Hippocampal formation (tissue), 2 donors: ENCODE measurements at regions not wholly inside any gene's neighbourhood (a gene's known extent, or its start where the extent isn't known, plus 50 kb on each side); places are given as distances from the start of the nearest gene placed in this dataset.
"Not testable (repeated sequence)": the region's sequence is repeated elsewhere in the genome, so short reads cannot be mapped to it uniquely, and the experiment has no call there.

Experiments used
- DNase-seq, 2 donors: peaks; one replicate each; lab custom pipeline; 2025; lab: John Stamatoyannopoulos, UW

- DNase-seq: no peak
Measured at GRCh38 chr4:97103252-97103651, 1040.0 kb downstream of the STPG2 start.

GRCh38 chr4:97104006-97104405 lies 1039.3 kb downstream of the STPG2 start:
- DNase-seq: no peak

GRCh38 chr4:97104666-97105065 lies 1038.6 kb downstream of the STPG2 start:
- no peak for DNase-seq

- DNase-seq: no peak
Measured at GRCh38 chr4:97105347-97106099, 1037.8 kb downstream of the STPG2 start.

GRCh38 chr4:97106161-97106560 lies 1037.1 kb downstream of the STPG2 start:
- no peak for DNase-seq

- no peak for DNase-seq
Measured at GRCh38 chr4:97110506-97110905, 1032.8 kb downstream of the STPG2 start.

GRCh38 chr4:97116511-97116910 lies 1026.8 kb downstream of the STPG2 start:
- no peak for DNase-seq

- no peak for DNase-seq
Measured at GRCh38 chr4:97121493-97121892, 1021.8 kb downstream of the STPG2 start.

- DNase-seq: no peak
Measured at GRCh38 chr4:97123573-97123972, 1019.7 kb downstream of the STPG2 start.

GRCh38 chr4:97132435-97132834 lies 1010.8 kb downstream of the STPG2 start:
- DNase-seq: no peak

- DNase-seq: no peak
Measured at GRCh38 chr4:97134456-97134855, 1008.8 kb downstream of the STPG2 start.

GRCh38 chr4:97139791-97140190 lies 1003.5 kb downstream of the STPG2 start:
- DNase-seq: no peak

GRCh38 chr4:97140545-97140944 lies 1002.7 kb downstream of the STPG2 start:
- DNase-seq: no peak

- not testable (repeated sequence) for DNase-seq
Measured at GRCh38 chr4:97141332-97141731, 1001.9 kb downstream of the STPG2 start.

- no peak for DNase-seq
Measured at GRCh38 chr4:97142410-97142809, 1000.9 kb downstream of the STPG2 start.

GRCh38 chr4:97142893-97143292 lies 1000.4 kb downstream of the STPG2 start:
- DNase-seq: no peak

- no peak for DNase-seq
Measured at GRCh38 chr4:97144199-97144598, 999.1 kb downstream of the STPG2 start.

GRCh38 chr4:97150966-97151365 lies 992.3 kb downstream of the STPG2 start:
- no peak for DNase-seq

- no peak for DNase-seq
Measured at GRCh38 chr4:97152149-97152548, 991.1 kb downstream of the STPG2 start.

GRCh38 chr4:97153042-97153441 lies 990.2 kb downstream of the STPG2 start:
- DNase-seq: peak in 1 of 2 donors; percentile 13

- no peak for DNase-seq
Measured at GRCh38 chr4:97159625-97160024, 983.7 kb downstream of the STPG2 start.

GRCh38 chr4:97185233-97185632 lies 958.0 kb downstream of the STPG2 start:
- no peak for DNase-seq

GRCh38 chr4:97197106-97197505 lies 946.2 kb downstream of the STPG2 start:
- DNase-seq: no peak

- no peak for DNase-seq
Measured at GRCh38 chr4:97208749-97209148, 934.5 kb downstream of the STPG2 start.
